ENCODE measurements at regions not wholly inside any gene's neighbourhood (a gene's known extent, or its start where the extent isn't known, plus 50 kb on each side); places are given as distances from the start of the nearest gene placed in this dataset.

- DNase-seq (ENCODE audit: low read depth in 2 of 2) = no peak
Observed at GRCh38 chr6:139600919-139601475, 226.5 kb upstream of the CITED2 start.

GRCh38 chr6:139600343-139600742, 225.9 kb upstream of the CITED2 start:
- no peak for DNase-seq (ENCODE audit: low read depth in 2 of 2)

GRCh38 chr6:139597771-139598755, 223.6 kb upstream of the CITED2 start:
- no peak for DNase-seq (ENCODE audit: low read depth in 2 of 2)

- DNase-seq (ENCODE audit: low read depth in 2 of 2) = no peak
Observed at GRCh38 chr6:139597087-139597763, 222.8 kb upstream of the CITED2 start.

- DNase-seq (ENCODE audit: low read depth in 2 of 2) = no peak
Observed at GRCh38 chr6:139595183-139595582, 220.7 kb upstream of the CITED2 start.

- no peak for DNase-seq (ENCODE audit: low read depth in 2 of 2)
Observed at GRCh38 chr6:139594333-139594965, 220.0 kb upstream of the CITED2 start.

- DNase-seq (ENCODE audit: low read depth in 2 of 2) = no peak
Observed at GRCh38 chr6:139593081-139593480, 218.6 kb upstream of the CITED2 start.

GRCh38 chr6:139592011-139592410, 217.6 kb upstream of the CITED2 start:
- DNase-seq (ENCODE audit: low read depth in 2 of 2) = no peak

- no peak for DNase-seq (ENCODE audit: low read depth in 2 of 2)
Observed at GRCh38 chr6:139591075-139591865, 216.8 kb upstream of the CITED2 start.

GRCh38 chr6:139590206-139590605, 215.8 kb upstream of the CITED2 start:
- no peak for DNase-seq (ENCODE audit: low read depth in 2 of 2)

GRCh38 chr6:139588734-139589593, 214.5 kb upstream of the CITED2 start:
- no peak for DNase-seq (ENCODE audit: low read depth in 2 of 2)

- no peak for DNase-seq (ENCODE audit: low read depth in 2 of 2)
Observed at GRCh38 chr6:139588076-139588639, 213.7 kb upstream of the CITED2 start.

GRCh38 chr6:139587469-139587868, 213.0 kb upstream of the CITED2 start:
- DNase-seq (ENCODE audit: low read depth in 2 of 2) = no peak

GRCh38 chr6:139586273-139586672, 211.8 kb upstream of the CITED2 start:
- DNase-seq (ENCODE audit: low read depth in 2 of 2) = no peak

GRCh38 chr6:139584599-139584998, 210.2 kb upstream of the CITED2 start:
- no peak for DNase-seq (ENCODE audit: low read depth in 2 of 2)

GRCh38 chr6:139583420-139583819, 209.0 kb upstream of the CITED2 start:
- DNase-seq (ENCODE audit: low read depth in 2 of 2) = no peak

GRCh38 chr6:139582956-139583355, 208.5 kb upstream of the CITED2 start:
- no peak for DNase-seq (ENCODE audit: low read depth in 2 of 2)

- no peak for DNase-seq (ENCODE audit: low read depth in 2 of 2)
Observed at GRCh38 chr6:139581485-139581865, 207.0 kb upstream of the CITED2 start.

GRCh38 chr6:139580592-139581484, 206.4 kb upstream of the CITED2 start:
- DNase-seq (ENCODE audit: low read depth in 2 of 2) = no peak

All from stimulated activated CD8-positive, alpha-beta memory T cell treated with anti-CD3 and anti-CD28 coated beads, Interleukin-7, amount 100 ng/mL, for 4 hours (primary cell).